ENCODE measurements at regions not wholly inside any gene's neighbourhood (a gene's known extent, or its start where the extent isn't known, plus 50 kb on each side); places are given as distances from the start of the nearest gene placed in this dataset.

DNA sequence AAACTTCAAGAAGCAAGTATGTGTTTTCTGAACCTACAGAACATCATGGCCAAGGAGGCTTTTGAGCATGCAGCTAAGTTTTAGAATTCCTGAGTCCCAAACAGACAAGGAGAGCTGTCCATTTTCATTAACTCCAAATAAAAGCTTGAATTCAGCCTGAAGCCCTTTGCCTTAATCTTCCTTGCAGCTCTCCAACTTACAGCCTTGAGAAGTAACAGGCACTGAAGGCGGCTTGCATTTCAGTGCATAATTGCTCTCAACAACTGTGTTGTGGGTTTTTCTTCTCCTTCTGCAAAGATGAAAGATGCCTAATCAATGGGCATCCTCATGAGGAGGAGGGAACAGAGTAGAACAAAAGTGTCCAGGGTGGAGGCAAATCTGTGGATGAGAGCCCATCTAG is 286.0 kb downstream of the FAT3 start:
- TF ChIP-seq CTCF (IDR thresholded peaks at IDR 0.05) (no peak), ZFX (IDR thresholded peaks at IDR 0.05; ENCODE audit: borderline replicate concordance) (no peak)
